K562 (cell line): ENCODE measurements at regions not wholly inside any gene's neighbourhood (a gene's known extent, or its start where the extent isn't known, plus 50 kb on each side); places are given as distances from the start of the nearest gene placed in this dataset.
A peak's percentile ranks its signal among the peaks of the same experiment; 100 is the strongest.

ENCODE experiments used
- ATAC-seq: fragments of 200-7000 bp; cut with Tn5 transposase; 3 replicates; pipeline ENCODE4 v1.9.1; 2020; ENCODE audit warnings: moderate library complexity
- BruUV-seq: library from RNA; stranded (reverse); fragments of 400-500 nt; replicated peaks from 2 replicates; lab custom pipeline; 2021; lab: Mats Ljungman, UMichigan
- CTCF ChIA-PET: fragments of 300-600 bp; formaldehyde crosslinking; extraction: SDS; loops from one replicate; lab custom pipeline; 2021; ENCODE audit warnings: low intra/inter-chr PET ratio; lab: Yijun Ruan, JAX
- POLR2A ChIA-PET: fragments of 300-600, 350-650 bp; sonication (Branson Sonifier 250); formaldehyde crosslinking; extraction: SDS; loops from one replicate; lab custom pipeline; 2021; ENCODE audit warnings: antibody characterized with exemption, inconsistent platforms; lab: Yijun Ruan, JAX
- DNase-seq, 4 experiments: peaks; one replicate each; pipeline versions ENCODE4 v3.0.0 to v3.0.0-alpha.2; 2011 to 2018; ENCODE audit warnings: low spot score in 3 of 4, mixed read lengths in 3 of 4; ENCODE audit errors: extremely low read depth in 1 of 4
- FAIRE-seq: peaks from 2 replicates; lab custom pipeline; 2011; peaks lifted over from hg19 to GRCh38; lab: Jason Lieb, UNC
- H2AFZ ChIP-seq: 2 replicates; pipeline ENCODE4 v1.6.0; 2011; ENCODE audit warnings: low read depth, low read length, control low read depth, inconsistent platforms
- H3K27ac ChIP-seq: fragments of 200-600 bp; 3 replicates; pipeline ENCODE4 v1.8.0; 2011; ENCODE audit warnings: low read depth, mild to moderate bottlenecking, control low read depth, inconsistent platforms, low read length, moderate library complexity, mixed read lengths; ENCODE audit errors: extremely low read depth
- H3K27me3 ChIP-seq, 2 experiments: fragments of 300-600 bp in 1 of 2; 2 replicates in 1 of 2; 3 replicates in 1 of 2; pipeline versions ENCODE4 v1.6.0 to v1.8.0; 2011; ENCODE audit warnings: inconsistent platforms in 2 of 2, low read length in 2 of 2, mild to moderate bottlenecking in 1 of 2, mixed read lengths in 1 of 2, moderate library complexity in 1 of 2; ENCODE audit not compliant: control insufficient read depth in 2 of 2, insufficient read depth in 2 of 2
- H3K36me3 ChIP-seq: fragments of 300-600 bp; 3 replicates; pipeline ENCODE4 v1.8.0; 2011; ENCODE audit warnings: mild to moderate bottlenecking, low read length, inconsistent platforms; ENCODE audit not compliant: control insufficient read depth, insufficient read depth
- H3K4me1 ChIP-seq, 2 experiments: fragments of 200-600 bp in 1 of 2; replicated peaks in 1 of 2; 2 replicates in 1 of 2; 3 replicates in 1 of 2; pipeline versions ENCODE4 v1.5.1 to v1.8.0; 2011; ENCODE audit warnings: inconsistent platforms in 2 of 2, low read length in 2 of 2, mild to moderate bottlenecking in 1 of 2, mixed read lengths in 1 of 2, moderate library complexity in 1 of 2; ENCODE audit not compliant: control insufficient read depth in 2 of 2, insufficient read depth in 2 of 2
- H3K4me2 ChIP-seq: 2 replicates; pipeline ENCODE4 v1.6.1; 2011; ENCODE audit warnings: low read length, control low read depth, inconsistent platforms, mixed read lengths; ENCODE audit not compliant: insufficient read depth
- H3K4me3 ChIP-seq: fragments of 200-600 bp; sonication (generic), shearing (Covaris generic); 2 replicates; pipeline ENCODE4 v1.5.1; 2016; ENCODE audit warnings: control low read depth, inconsistent platforms
- H3K79me2 ChIP-seq: fragments of 200-600 bp; 3 replicates; pipeline ENCODE4 v1.8.0; 2011; ENCODE audit warnings: low read length, inconsistent platforms; ENCODE audit not compliant: control insufficient read depth, insufficient read depth
- H3K9ac ChIP-seq, 2 experiments: 2 replicates each; pipeline versions ENCODE4 v1.6.0 to v1.6.1; 2011; ENCODE audit warnings: low read depth in 2 of 2, low read length in 2 of 2, control low read depth in 1 of 2, inconsistent platforms in 1 of 2, mild to moderate bottlenecking in 1 of 2, mixed read lengths in 1 of 2; ENCODE audit not compliant: insufficient read depth in 1 of 2
- H3K9me1 ChIP-seq: one replicate; pipeline ENCODE4 v1.6.0; 2011; ENCODE audit warnings: inconsistent platforms, mild to moderate bottlenecking, low read length, moderate library complexity; ENCODE audit not compliant: control insufficient read depth, insufficient read depth
- H3K9me3 ChIP-seq: replicated peaks from 2 replicates; pipeline ENCODE4 v1.5.1; 2011; ENCODE audit warnings: low read depth, low read length, inconsistent platforms; ENCODE audit not compliant: control insufficient read depth, insufficient read depth
- H4K20me1 ChIP-seq: replicated peaks from 2 replicates; pipeline ENCODE4 v1.6.1; 2011; ENCODE audit warnings: low read length, inconsistent platforms, mixed read lengths; ENCODE audit not compliant: control insufficient read depth, insufficient read depth
- DPF2 ChIP-seq: fragments of 450-650 bp; IDR thresholded peaks from 2 replicates; pipeline ENCODE4 v1.6.1; 2016
- KLF13 ChIP-seq: fragments of 450-650 bp; IDR thresholded peaks from 2 replicates; pipeline ENCODE4 v1.6.1; 2016; ENCODE audit warnings: missing genetic modification characterization, low read depth, mild to moderate bottlenecking, missing compliant biosample characterization, moderate library complexity, borderline replicate concordance
- PHF20 ChIP-seq: fragments of 450-650 bp; IDR thresholded peaks from 2 replicates; pipeline ENCODE4 v1.6.1; 2018; ENCODE audit not compliant: partially characterized antibody
- PURB ChIP-seq: sonication (generic); formaldehyde crosslinking; IDR thresholded peaks from 2 replicates; pipeline ENCODE4 v1.9.0; 2021; ENCODE audit warnings: low read depth, mild to moderate bottlenecking, missing genetic modification reagents
- RFX7 ChIP-seq: fragments of 250-450 bp; sonication (Bioruptor Pico); IDR thresholded peaks from 2 replicates; pipeline ENCODE4 v1.5.1; 2021; ENCODE audit warnings: mild to moderate bottlenecking
- STAT5A ChIP-seq: IDR thresholded peaks from 2 replicates; pipeline ENCODE4 v1.6.1; 2012; ENCODE audit warnings: low read length, inconsistent platforms, borderline replicate concordance
- TBL1XR1 ChIP-seq, 2 experiments: IDR thresholded peaks; 2 replicates each; pipeline ENCODE4 v1.6.1; 2012; ENCODE audit warnings: improper control_type of control experiment in 2 of 2, low read length in 2 of 2, mild to moderate bottlenecking in 1 of 2
- ZNF134 ChIP-seq: fragments of 250-450 bp; sonication (Bioruptor Pico); conservative IDR thresholded peaks from 2 replicates; pipeline ENCODE4 v1.4.0; 2020
- ZNF316 ChIP-seq: fragments of 450-650 bp; IDR thresholded peaks from 2 replicates; pipeline ENCODE4 v1.6.1; 2016
- ZNF699 ChIP-seq: fragments of 250-450 bp; sonication (Bioruptor Pico); IDR thresholded peaks from 2 replicates; pipeline ENCODE4 v1.8.0; 2021; ENCODE audit warnings: mild to moderate bottlenecking, moderate library complexity; ENCODE audit not compliant: insufficient replicate concordance
- WGBS: fragments of 100-300 bp; shearing (Covaris generic); methylation state at CpG from one replicate; pipeline ENCODE4 v1.1.6; 2016; ENCODE audit warnings: low coverage, mixed read lengths; ENCODE audit not compliant: insufficient coverage; ENCODE audit errors: missing lambda C conversion rate; 5-methylcytosine and 5-hydroxymethylcytosine counted together
- in situ Hi-C: fragments of 300-500 bp; cut with MboI; formaldehyde crosslinking; loops from 4 replicates; pipeline ENCODE4 v1.15.0; 2018; ENCODE audit warnings: inconsistent platforms, mixed read lengths
- intact Hi-C: fragments of 100-400 bp; cut with micrococcal nuclease; formaldehyde crosslinking; loops from 2 replicates; pipeline ENCODE4 v1.14.2; 2022
- TF ChIP-seq, protein P1 (sequence below): sonication (generic); formaldehyde crosslinking; IDR thresholded peaks from 2 replicates; pipeline ENCODE4 v1.8.1; 2023; ENCODE audit warnings: mild to moderate bottlenecking, missing genetic modification reagents
- TF ChIP-seq, protein P2 (sequence below): conservative IDR thresholded peaks from 2 replicates; pipeline ENCODE4 v1.6.1; 2011; ENCODE audit warnings: low read depth, mild to moderate bottlenecking, low read length; ENCODE audit not compliant: control insufficient read depth
- TF ChIP-seq, protein P3 (sequence below): sonication (generic); formaldehyde crosslinking; IDR thresholded peaks from 2 replicates; pipeline ENCODE4 v1.8.1; 2023; ENCODE audit warnings: mild to moderate bottlenecking, missing genetic modification reagents

DNA sequence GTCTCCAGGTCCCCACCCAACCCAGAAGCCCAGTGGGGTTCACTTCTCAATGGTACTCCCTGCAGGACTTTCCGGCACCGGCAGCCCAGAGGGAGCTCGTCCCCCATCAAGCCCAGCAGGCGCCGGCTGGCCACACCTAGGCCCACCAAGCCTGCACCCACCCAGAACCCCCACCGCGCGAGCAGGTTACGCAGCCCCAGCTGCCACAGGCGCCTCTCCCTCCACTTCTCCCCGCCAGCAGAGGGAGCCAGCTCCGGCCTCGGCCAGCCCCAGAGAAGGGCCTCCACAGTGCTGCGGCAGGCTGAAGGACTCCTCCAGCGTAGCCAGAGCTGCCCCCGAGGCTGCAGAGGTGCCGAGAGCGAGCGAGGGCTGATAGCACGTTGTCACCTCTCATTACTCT lies 722.3 kb downstream of the PLA2G4A start:
- no peaks in the 10 kb centered on the region for H3K9me1 ChIP-seq
- 26% methylated on average over 16 of the region's 20 CpGs for WGBS
- no peaks in the 10 kb centered on the region for H3K27me3 ChIP-seq
- no peak overlapping the region for H3K4me3 ChIP-seq
- peak in 1 of 4 experiments; percentile 2 for DNase-seq
- H3K9me3 ChIP-seq = no peaks in the 10 kb centered on the region
- no peak overlapping the region for H2AFZ ChIP-seq
- no peak for FAIRE-seq
- H3K79me2 ChIP-seq = no peaks in the 10 kb centered on the region
- H3K4me2 ChIP-seq = no peak overlapping the region
- intact Hi-C loops = no loop called here
- no peaks in the 10 kb centered on the region for H4K20me1 ChIP-seq
- no peak overlapping the region for H3K9ac ChIP-seq
- no peaks in the 10 kb centered on the region for H3K4me1 ChIP-seq
- no peaks in the 10 kb centered on the region for H3K36me3 ChIP-seq
- no peak for TF ChIP-seq RFX7
- no TSS peak for BruUV-seq
- in situ Hi-C loops = no loop called here
- CTCF ChIA-PET = no interaction called here
- POLR2A ChIA-PET = interaction anchor here (0.6 to 0.7 kb wide), 2 partner anchors 38 to 334 kb away, joined by 3 read pairs; no protein-coding TSS in a partner anchor
- no peak for ATAC-seq
- H3K27ac ChIP-seq = no peak overlapping the region

DNA sequence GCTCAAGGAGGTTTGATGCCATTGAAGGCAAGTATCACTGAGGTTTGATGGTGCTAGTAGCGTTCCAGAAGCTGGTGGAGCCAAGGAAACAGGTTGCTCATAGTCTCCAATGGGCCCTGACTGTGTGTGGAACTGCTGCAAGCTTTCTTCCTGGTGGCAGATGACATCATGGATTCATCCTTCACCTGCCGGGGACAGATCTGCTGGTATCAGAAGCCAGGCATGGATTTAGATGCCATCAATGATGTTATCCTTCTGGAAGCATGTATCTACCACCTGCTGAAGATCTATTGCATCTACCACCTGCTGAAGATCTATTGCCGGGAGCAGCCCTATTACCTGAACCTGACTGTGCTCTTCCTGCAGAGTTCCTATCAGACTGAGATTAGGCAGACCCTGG lies 734.4 kb downstream of the PLA2G4A start:
- H4K20me1 ChIP-seq = no peaks in the 10 kb centered on the region
- no peaks in the 10 kb centered on the region for H3K4me1 ChIP-seq
- H3K9ac ChIP-seq = no peak overlapping the region
- no peak overlapping the region for H2AFZ ChIP-seq
- no peaks in the 10 kb centered on the region for H3K36me3 ChIP-seq
- in situ Hi-C loops = no loop called here
- no peak overlapping the region for H3K4me2 ChIP-seq
- ATAC-seq (no peak), FAIRE-seq (no peak), DNase-seq (no peak)
- H3K79me2 ChIP-seq = no peaks in the 10 kb centered on the region
- H3K27ac ChIP-seq = no peak overlapping the region
- H3K4me3 ChIP-seq = no peak overlapping the region
- no peaks in the 10 kb centered on the region for H3K9me3 ChIP-seq
- BruUV-seq = no TSS peak
- ChIA-PET POLR2A (no interaction called here), CTCF (no interaction called here)
- H3K27me3 ChIP-seq = no peaks in the 10 kb centered on the region
- WGBS = 0% methylated on average over 3 of the region's 3 CpGs
- intact Hi-C loops = no loop called here
- no peaks in the 10 kb centered on the region for H3K9me1 ChIP-seq
- TF ChIP-seq STAT5A (no peak), ZNF134 (CRISPR knock-in tag) (no peak), ZNF316 (no peak), KLF13 (tag) (no peak), PHF20 (no peak), ZNF699 (CRISPR knock-in tag) (no peak), DPF2 (no peak), PURB (CRISPR knock-in tag) (no peak), TBL1XR1 (IDR thresholded peaks at IDR 0.05; ENCODE audit: low read length in 2 of 2) (no peak)
- TF ChIP-seq, protein P1, sequence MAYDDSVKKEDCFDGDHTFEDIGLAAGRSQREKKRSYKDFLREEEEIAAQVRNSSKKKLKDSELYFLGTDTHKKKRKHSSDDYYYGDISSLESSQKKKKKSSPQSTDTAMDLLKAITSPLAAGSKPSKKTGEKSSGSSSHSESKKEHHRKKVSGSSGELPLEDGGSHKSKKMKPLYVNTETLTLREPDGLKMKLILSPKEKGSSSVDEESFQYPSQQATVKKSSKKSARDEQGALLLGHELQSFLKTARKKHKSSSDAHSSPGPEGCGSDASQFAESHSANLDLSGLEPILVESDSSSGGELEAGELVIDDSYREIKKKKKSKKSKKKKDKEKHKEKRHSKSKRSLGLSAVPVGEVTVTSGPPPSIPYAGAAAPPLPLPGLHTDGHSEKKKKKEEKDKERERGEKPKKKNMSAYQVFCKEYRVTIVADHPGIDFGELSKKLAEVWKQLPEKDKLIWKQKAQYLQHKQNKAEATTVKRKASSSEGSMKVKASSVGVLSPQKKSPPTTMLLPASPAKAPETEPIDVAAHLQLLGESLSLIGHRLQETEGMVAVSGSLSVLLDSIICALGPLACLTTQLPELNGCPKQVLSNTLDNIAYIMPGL (CRISPR knock-in tag) = no peak
- TF ChIP-seq, protein P2, sequence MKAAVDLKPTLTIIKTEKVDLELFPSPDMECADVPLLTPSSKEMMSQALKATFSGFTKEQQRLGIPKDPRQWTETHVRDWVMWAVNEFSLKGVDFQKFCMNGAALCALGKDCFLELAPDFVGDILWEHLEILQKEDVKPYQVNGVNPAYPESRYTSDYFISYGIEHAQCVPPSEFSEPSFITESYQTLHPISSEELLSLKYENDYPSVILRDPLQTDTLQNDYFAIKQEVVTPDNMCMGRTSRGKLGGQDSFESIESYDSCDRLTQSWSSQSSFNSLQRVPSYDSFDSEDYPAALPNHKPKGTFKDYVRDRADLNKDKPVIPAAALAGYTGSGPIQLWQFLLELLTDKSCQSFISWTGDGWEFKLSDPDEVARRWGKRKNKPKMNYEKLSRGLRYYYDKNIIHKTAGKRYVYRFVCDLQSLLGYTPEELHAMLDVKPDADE = no peak
- TF ChIP-seq, protein P3, sequence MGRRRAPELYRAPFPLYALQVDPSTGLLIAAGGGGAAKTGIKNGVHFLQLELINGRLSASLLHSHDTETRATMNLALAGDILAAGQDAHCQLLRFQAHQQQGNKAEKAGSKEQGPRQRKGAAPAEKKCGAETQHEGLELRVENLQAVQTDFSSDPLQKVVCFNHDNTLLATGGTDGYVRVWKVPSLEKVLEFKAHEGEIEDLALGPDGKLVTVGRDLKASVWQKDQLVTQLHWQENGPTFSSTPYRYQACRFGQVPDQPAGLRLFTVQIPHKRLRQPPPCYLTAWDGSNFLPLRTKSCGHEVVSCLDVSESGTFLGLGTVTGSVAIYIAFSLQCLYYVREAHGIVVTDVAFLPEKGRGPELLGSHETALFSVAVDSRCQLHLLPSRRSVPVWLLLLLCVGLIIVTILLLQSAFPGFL (CRISPR knock-in tag) = no peak
